ENCODE measurements at regions not wholly inside any gene's neighbourhood (a gene's known extent, or its start where the extent isn't known, plus 50 kb on each side); places are given as distances from the start of the nearest gene placed in this dataset.
A peak's percentile ranks its signal among the peaks of the same experiment; 100 is the strongest.

- no peak overlapping the region for H3K4me3 ChIP-seq (ENCODE audit: low read depth, low read length)
- H3K4me2 ChIP-seq (ENCODE audit: low read length): no peak overlapping the region
- no peak for TF ChIP-seq CTCF (IDR thresholded peaks at IDR 0.05)
- H3K9me3 ChIP-seq (ENCODE audit: control insufficient read depth, low read length): no peaks in the 10 kb centered on the region
- no peak overlapping the region for H3K27ac ChIP-seq
- H3K79me2 ChIP-seq: no peaks in the 10 kb centered on the region
- peaks cover 21% of the 10 kb centered on the region for H3K4me1 ChIP-seq
- no peak overlapping the region for H3K9ac ChIP-seq
- no peaks in the 10 kb centered on the region for H3K36me3 ChIP-seq (ENCODE audit: control insufficient read depth, insufficient read depth, low read length)
- H2AFZ ChIP-seq: no peak overlapping the region
- no peaks in the 10 kb centered on the region for H3K27me3 ChIP-seq (ENCODE audit: control insufficient read depth, insufficient read depth, low read length)
These were observed 481.6 kb downstream of the BTBD3 start for GRCh38 chr20:12399110-12399836.

- no peak overlapping the region for H2AFZ ChIP-seq
- H3K27ac ChIP-seq: peak overlapping the region; percentile 1
- H3K36me3 ChIP-seq (ENCODE audit: control insufficient read depth, insufficient read depth, low read length): no peaks in the 10 kb centered on the region
- no peak for TF ChIP-seq CTCF (IDR thresholded peaks at IDR 0.05)
- no peaks in the 10 kb centered on the region for H3K27me3 ChIP-seq (ENCODE audit: control insufficient read depth, insufficient read depth, low read length)
- no peak overlapping the region for H3K9ac ChIP-seq
- H3K4me1 ChIP-seq: peaks cover 32% of the 10 kb centered on the region
- no peak overlapping the region for H3K4me3 ChIP-seq (ENCODE audit: low read depth, low read length)
- no peaks in the 10 kb centered on the region for H3K9me3 ChIP-seq (ENCODE audit: control insufficient read depth, low read length)
- peak overlapping the region; percentile 7 for H3K4me2 ChIP-seq (ENCODE audit: low read length)
- no peaks in the 10 kb centered on the region for H3K79me2 ChIP-seq
These were observed 487.2 kb downstream of the BTBD3 start for GRCh38 chr20:12404941-12405340.

GRCh38 chr20:12406978-12407377 is 489.3 kb downstream of the BTBD3 start:
- Histone ChIP-seq H3K27me3 (ENCODE audit: control insufficient read depth, insufficient read depth, low read length) (no peaks in the 10 kb centered on the region), H3K4me3 (ENCODE audit: low read depth, low read length) (no peak overlapping the region), H3K4me2 (ENCODE audit: low read length) (no peak overlapping the region), H2AFZ (no peak overlapping the region), H3K36me3 (ENCODE audit: control insufficient read depth, insufficient read depth, low read length) (no peaks in the 10 kb centered on the region), H3K9me3 (ENCODE audit: control insufficient read depth, low read length) (no peaks in the 10 kb centered on the region), H3K27ac (no peak overlapping the region), H3K9ac (no peak overlapping the region), H3K79me2 (no peaks in the 10 kb centered on the region), H3K4me1 (peaks cover 35% of the 10 kb centered on the region)
- TF ChIP-seq CTCF (IDR thresholded peaks at IDR 0.05): no peak

GRCh38 chr20:12409501-12409900 is 491.8 kb downstream of the BTBD3 start:
- H3K36me3 ChIP-seq (ENCODE audit: control insufficient read depth, insufficient read depth, low read length): no peaks in the 10 kb centered on the region
- no peak overlapping the region for H3K4me2 ChIP-seq (ENCODE audit: low read length)
- H3K9me3 ChIP-seq (ENCODE audit: control insufficient read depth, low read length): no peaks in the 10 kb centered on the region
- no peak overlapping the region for H3K9ac ChIP-seq
- H2AFZ ChIP-seq: peak overlapping the region; percentile 25
- no peaks in the 10 kb centered on the region for H3K79me2 ChIP-seq
- H3K4me1 ChIP-seq: peaks cover 31% of the 10 kb centered on the region
- no peak overlapping the region for H3K27ac ChIP-seq
- H3K4me3 ChIP-seq (ENCODE audit: low read depth, low read length): no peak overlapping the region
- H3K27me3 ChIP-seq (ENCODE audit: control insufficient read depth, insufficient read depth, low read length): no peaks in the 10 kb centered on the region
- no peak for TF ChIP-seq CTCF (IDR thresholded peaks at IDR 0.05)

- H3K27me3 ChIP-seq (ENCODE audit: control insufficient read depth, insufficient read depth, low read length): no peaks in the 10 kb centered on the region
- no peak overlapping the region for H3K4me2 ChIP-seq (ENCODE audit: low read length)
- peaks cover 32% of the 10 kb centered on the region for H3K4me1 ChIP-seq
- no peak overlapping the region for H3K9ac ChIP-seq
- H3K4me3 ChIP-seq (ENCODE audit: low read depth, low read length): no peak overlapping the region
- H2AFZ ChIP-seq: peak overlapping the region; percentile 47
- H3K79me2 ChIP-seq: no peaks in the 10 kb centered on the region
- peak overlapping the region; percentile 24 for H3K27ac ChIP-seq
- no peak for TF ChIP-seq CTCF (IDR thresholded peaks at IDR 0.05)
- no peaks in the 10 kb centered on the region for H3K36me3 ChIP-seq (ENCODE audit: control insufficient read depth, insufficient read depth, low read length)
- H3K9me3 ChIP-seq (ENCODE audit: control insufficient read depth, low read length): no peaks in the 10 kb centered on the region
These were observed 493.1 kb downstream of the BTBD3 start for GRCh38 chr20:12410783-12411182.
